ENCODE measurements at regions not wholly inside any gene's neighbourhood (a gene's known extent, or its start where the extent isn't known, plus 50 kb on each side); places are given as distances from the start of the nearest gene placed in this dataset.

DNA sequence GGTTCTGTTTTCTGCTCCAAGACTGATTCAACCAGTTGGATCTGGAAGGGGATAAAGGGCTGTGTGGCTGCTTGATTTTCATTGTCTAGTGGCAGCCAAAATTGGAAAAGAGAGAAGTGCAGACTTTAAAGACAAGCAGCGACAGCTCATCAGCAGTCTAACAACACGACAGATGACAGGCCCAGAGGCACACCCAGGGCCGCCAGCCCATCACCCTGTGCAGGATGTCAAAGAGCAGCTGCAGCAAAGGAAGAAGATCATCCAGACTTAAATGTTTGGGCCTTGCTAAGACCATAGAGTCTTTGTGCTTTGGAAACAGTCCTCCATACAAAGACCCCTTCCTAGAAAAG is 421.0 kb upstream of the KLF12 start (continued):
- TF ChIP-seq, protein P1, sequence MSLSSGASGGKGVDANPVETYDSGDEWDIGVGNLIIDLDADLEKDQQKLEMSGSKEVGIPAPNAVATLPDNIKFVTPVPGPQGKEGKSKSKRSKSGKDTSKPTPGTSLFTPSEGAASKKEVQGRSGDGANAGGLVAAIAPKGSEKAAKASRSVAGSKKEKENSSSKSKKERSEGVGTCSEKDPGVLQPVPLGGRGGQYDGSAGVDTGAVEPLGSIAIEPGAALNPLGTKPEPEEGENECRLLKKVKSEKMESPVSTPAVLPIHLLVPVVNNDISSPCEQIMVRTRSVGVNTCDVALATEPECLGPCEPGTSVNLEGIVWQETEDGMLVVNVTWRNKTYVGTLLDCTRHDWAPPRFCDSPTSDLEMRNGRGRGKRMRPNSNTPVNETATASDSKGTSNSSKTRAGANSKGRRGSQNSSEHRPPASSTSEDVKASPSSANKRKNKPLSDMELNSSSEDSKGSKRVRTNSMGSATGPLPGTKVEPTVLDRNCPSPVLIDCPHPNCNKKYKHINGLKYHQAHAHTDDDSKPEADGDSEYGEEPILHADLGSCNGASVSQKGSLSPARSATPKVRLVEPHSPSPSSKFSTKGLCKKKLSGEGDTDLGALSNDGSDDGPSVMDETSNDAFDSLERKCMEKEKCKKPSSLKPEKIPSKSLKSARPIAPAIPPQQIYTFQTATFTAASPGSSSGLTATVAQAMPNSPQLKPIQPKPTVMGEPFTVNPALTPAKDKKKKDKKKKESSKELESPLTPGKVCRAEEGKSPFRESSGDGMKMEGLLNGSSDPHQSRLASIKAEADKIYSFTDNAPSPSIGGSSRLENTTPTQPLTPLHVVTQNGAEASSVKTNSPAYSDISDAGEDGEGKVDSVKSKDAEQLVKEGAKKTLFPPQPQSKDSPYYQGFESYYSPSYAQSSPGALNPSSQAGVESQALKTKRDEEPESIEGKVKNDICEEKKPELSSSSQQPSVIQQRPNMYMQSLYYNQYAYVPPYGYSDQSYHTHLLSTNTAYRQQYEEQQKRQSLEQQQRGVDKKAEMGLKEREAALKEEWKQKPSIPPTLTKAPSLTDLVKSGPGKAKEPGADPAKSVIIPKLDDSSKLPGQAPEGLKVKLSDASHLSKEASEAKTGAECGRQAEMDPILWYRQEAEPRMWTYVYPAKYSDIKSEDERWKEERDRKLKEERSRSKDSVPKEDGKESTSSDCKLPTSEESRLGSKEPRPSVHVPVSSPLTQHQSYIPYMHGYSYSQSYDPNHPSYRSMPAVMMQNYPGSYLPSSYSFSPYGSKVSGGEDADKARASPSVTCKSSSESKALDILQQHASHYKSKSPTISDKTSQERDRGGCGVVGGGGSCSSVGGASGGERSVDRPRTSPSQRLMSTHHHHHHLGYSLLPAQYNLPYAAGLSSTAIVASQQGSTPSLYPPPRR (CRISPR knock-in tag; IDR thresholded peaks at IDR 0.05; ENCODE audit: borderline replicate concordance), result no peak

DNA sequence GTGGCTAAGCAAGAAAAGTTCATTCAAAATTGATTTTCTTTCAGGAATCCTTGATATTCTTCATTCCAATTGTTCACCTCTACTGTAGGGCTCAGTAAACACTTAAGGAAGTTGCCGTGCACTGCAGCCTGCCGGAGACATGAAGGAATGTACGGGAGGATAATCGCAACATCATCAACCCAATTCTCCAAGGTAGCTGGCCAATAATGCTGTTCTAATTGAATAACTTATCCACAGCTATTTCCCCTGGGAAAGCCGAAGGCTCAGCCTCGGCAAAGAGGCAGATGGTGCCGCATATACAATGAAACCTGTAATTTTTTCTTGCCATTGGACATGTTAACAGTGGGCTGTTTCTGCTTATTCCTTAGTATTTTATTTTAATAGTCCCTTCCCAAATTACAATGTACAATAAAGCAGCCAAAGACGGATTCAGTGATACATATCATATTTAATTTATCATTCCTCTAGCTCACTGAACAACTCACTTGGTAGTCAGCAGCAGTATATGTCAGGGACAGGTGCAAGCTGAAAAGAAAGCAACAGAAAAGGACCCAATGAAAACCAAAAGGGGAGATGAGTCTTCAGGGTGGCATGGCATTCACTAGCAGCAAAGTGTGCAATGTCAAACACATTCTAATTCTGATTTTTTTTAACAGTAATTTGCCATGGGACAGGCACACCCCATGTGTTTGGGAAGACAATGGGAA is 420.5 kb upstream of the KLF12 start:
- no peak for FAIRE-seq
- BruUV-seq (replicated peaks), result no TSS peak
- no peak overlapping the region for H3K27ac ChIP-seq (ENCODE audit: extremely low read length, insufficient read depth, low read length)
- H3K79me2 ChIP-seq (ENCODE audit: insufficient read depth, low read length), result no peaks in the 10 kb centered on the region
- no peak overlapping the region for H3K4me2 ChIP-seq (ENCODE audit: low read depth, low read length)
- H3K4me3 ChIP-seq (replicated peaks in 1 of 3; ENCODE audit: insufficient read depth in 1 of 3, low read depth in 2 of 3, low read length in 3 of 3), result no peak overlapping the region
- H3K4me1 ChIP-seq (ENCODE audit: insufficient read depth, low read length), result no peaks in the 10 kb centered on the region
- no peak for DNase-seq (ENCODE audit: low spot score)
- intact Hi-C loops (cut with micrococcal nuclease; ENCODE audit: unreplicated experiment), result no loop called here
- no peaks in the 10 kb centered on the region for H4K20me1 ChIP-seq (ENCODE audit: insufficient read depth, low read length)
- POLR2A ChIA-PET, result no interaction called here
- no peaks in the 10 kb centered on the region; a peak in 1 of 5 replicates for H3K27me3 ChIP-seq (ENCODE audit: control insufficient read depth in 1 of 2, insufficient read depth in 2 of 2, low read length in 2 of 2)
- H3K9me3 ChIP-seq (ENCODE audit: low read length), result no peaks in the 10 kb centered on the region
- no peak overlapping the region for H3K9ac ChIP-seq (ENCODE audit: insufficient read depth, low read depth, low read length)
- H3K36me3 ChIP-seq (replicated peaks in 1 of 2; ENCODE audit: control insufficient read depth in 1 of 2, insufficient read depth in 2 of 2, low read length in 2 of 2), result no peaks in the 10 kb centered on the region
- ATAC-seq, result no peak
- CTCF ChIA-PET (ENCODE audit: low intra/inter-chr PET ratio, low total read pairs), result no interaction called here
- no peak overlapping the region for H2AFZ ChIP-seq (ENCODE audit: low read length)
- whole genome bisulfite sequencing (ENCODE audit: low lambda C conversion rate), result 22% methylated on average over 8 of the region's 8 CpGs
- in situ Hi-C loops (cut with HindIII; ENCODE audit: extremely low pct_ligation_motif_present, low pct_unique_long_range_greater_than_20kb), result loop anchor here (25.0 kb wide), 1 partner anchor 658 kb away; no protein-coding TSS in a partner anchor
- TF ChIP-seq ZNF33A (CRISPR knock-in tag; IDR thresholded peaks at IDR 0.05; ENCODE audit: borderline replicate concordance) (no peak), ZNF256 (CRISPR knock-in tag; conservative IDR thresholded peaks at IDR 0.05) (no peak), SMC3 (IDR thresholded peaks at IDR 0.05; ENCODE audit: low read length) (no peak), ZNF878 (CRISPR knock-in tag; IDR thresholded peaks at IDR 0.05) (no peak), ZNF543 (CRISPR knock-in tag; IDR thresholded peaks at IDR 0.05) (no peak), KAT7 (CRISPR knock-in tag; IDR thresholded peaks at IDR 0.05; ENCODE audit: borderline replicate concordance) (no peak)
- TF ChIP-seq, protein P2, sequence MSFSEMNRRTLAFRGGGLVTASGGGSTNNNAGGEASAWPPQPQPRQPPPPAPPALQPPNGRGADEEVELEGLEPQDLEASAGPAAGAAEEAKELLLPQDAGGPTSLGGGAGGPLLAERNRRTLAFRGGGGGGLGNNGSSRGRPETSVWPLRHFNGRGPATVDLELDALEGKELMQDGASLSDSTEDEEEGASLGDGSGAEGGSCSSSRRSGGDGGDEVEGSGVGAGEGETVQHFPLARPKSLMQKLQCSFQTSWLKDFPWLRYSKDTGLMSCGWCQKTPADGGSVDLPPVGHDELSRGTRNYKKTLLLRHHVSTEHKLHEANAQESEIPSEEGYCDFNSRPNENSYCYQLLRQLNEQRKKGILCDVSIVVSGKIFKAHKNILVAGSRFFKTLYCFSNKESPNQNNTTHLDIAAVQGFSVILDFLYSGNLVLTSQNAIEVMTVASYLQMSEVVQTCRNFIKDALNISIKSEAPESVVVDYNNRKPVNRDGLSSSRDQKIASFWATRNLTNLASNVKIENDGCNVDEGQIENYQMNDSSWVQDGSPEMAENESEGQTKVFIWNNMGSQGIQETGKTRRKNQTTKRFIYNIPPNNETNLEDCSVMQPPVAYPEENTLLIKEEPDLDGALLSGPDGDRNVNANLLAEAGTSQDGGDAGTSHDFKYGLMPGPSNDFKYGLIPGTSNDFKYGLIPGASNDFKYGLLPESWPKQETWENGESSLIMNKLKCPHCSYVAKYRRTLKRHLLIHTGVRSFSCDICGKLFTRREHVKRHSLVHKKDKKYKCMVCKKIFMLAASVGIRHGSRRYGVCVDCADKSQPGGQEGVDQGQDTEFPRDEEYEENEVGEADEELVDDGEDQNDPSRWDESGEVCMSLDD (CRISPR knock-in tag; IDR thresholded peaks at IDR 0.05; ENCODE audit: borderline replicate concordance), result no peak
- TF ChIP-seq, protein P3, sequence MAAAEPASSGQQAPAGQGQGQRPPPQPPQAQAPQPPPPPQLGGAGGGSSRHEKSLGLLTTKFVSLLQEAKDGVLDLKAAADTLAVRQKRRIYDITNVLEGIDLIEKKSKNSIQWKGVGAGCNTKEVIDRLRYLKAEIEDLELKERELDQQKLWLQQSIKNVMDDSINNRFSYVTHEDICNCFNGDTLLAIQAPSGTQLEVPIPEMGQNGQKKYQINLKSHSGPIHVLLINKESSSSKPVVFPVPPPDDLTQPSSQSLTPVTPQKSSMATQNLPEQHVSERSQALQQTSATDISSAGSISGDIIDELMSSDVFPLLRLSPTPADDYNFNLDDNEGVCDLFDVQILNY (CRISPR knock-in tag; conservative IDR thresholded peaks at IDR 0.05), result no peak
- TF ChIP-seq, protein P4, sequence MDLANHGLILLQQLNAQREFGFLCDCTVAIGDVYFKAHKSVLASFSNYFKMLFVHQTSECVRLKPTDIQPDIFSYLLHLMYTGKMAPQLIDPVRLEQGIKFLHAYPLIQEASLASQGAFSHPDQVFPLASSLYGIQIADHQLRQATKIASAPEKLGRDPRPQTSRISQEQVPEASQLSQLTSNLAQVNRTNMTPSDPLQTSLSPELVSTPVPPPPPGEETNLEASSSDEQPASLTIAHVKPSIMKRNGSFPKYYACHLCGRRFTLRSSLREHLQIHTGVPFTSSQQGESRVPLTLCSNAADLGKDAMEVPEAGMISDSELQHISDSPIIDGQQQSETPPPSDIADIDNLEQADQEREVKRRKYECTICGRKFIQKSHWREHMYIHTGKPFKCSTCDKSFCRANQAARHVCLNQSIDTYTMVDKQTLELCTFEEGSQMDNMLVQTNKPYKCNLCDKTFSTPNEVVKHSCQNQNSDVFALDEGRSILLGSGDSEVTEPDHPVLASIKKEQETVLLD (CRISPR knock-in tag; IDR thresholded peaks at IDR 0.05; ENCODE audit: low read depth), result no peak
